CD4-positive, alpha-beta T cell treated with Interleukin-12 subunit alpha and Interleukin-12 subunit beta, for 1 hour (primary cell): ENCODE measurements at regions not wholly inside any gene's neighbourhood (a gene's known extent, or its start where the extent isn't known, plus 50 kb on each side); places are given as distances from the start of the nearest gene placed in this dataset.
"Not testable (repeated sequence)": the region's sequence is repeated elsewhere in the genome, so short reads cannot be mapped to it uniquely, and the experiment has no call there.

Experiments
- DNase-seq: peaks from one replicate; pipeline ENCODE4 v3.0.0-alpha.2; 2020

GRCh38 chr15:98280284-98280975 is 319.9 kb downstream of the ARRDC4 start:
- no peak for DNase-seq

- no peak for DNase-seq
Observed at GRCh38 chr15:98281130-98281529, 320.6 kb downstream of the ARRDC4 start.

GRCh38 chr15:98282656-98283332 is 322.3 kb downstream of the ARRDC4 start:
- no peak for DNase-seq

GRCh38 chr15:98286200-98286599 is 325.7 kb downstream of the ARRDC4 start:
- no peak for DNase-seq

- DNase-seq: no peak
Observed at GRCh38 chr15:98286831-98287230, 326.3 kb downstream of the ARRDC4 start.

DNA sequence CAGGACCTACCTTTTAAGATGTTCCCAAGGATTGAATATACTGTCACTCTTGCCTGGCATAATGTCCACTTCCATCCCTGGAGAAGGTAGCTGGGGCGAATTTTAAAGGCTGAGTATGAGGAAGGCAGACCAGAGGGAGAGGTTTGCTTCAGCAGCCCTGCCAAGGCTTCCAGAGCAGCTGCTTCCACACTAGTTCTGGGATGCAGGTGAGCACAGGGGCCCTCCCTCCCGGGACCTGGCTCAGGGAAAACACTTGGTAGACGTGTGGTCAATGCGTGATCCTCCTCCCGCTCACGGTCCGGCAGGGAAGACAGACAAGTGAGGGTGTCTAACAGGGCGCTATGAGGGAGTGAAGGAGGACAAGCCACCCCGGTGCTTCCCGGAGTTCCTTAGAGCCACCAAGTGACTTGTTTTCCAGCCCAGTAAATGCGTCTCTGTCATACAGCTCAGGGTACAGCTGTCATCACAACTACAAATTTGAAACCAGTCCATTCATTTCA is 327.6 kb downstream of the ARRDC4 start:
- DNase-seq: no peak

DNA sequence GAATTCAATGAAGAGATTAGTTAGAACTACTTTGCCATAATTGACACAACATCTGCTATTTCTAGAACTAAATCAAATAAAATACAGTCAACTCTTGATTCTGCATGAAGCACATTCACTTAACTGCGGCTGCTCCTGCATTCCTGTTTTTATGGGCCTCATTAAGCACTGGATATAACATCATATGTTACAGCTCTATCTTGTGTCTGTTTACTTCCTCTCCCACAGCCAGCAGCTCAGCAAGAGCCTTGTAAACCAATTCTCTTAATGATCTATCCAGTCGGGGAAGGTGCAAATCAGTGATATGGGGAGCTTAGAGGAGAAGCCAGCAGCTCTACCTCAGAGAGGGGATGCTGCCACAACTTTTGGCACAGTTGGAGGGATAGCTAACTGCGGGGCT is 329.2 kb downstream of the ARRDC4 start:
- DNase-seq: no peak

DNA sequence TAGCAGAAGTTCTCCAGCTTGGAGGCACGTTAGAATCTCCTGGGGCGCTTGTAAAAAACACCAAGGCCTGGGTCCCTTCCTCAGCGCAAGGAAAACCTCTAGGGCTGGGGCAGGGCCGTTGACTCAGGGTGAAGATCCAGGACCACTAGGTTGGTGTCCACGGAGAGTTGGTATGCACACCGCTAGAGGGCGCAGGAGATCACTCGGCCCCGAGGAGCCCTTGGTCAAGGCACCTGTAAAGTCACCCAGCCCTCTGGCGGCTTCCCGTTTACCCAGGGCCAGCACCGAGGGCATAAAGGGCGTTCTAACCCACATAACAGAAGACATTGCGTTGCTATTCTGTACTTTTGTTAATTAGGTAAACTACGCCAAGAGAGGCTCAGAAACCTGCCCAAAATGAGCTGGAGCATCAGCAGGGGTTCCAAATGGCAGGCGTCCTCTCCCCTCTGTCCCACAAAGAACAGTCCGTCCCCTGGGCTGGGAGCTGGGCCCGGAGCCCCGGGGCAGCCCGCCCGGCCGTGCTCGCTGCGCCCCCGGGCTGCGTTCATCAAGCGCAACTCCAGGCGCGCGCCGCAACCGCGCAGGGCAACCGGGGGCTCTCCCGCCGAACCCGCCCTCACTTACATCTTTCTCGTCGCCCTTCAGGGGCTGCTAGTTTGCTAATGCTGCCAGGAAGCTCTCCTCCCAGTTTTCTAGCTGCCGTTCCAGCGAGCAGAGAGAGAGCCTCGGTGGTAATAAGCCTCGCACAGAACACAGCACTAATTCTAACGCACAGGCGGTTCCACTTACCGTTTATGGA is 332.1 kb downstream of the ARRDC4 start:
- DNase-seq: no peak

GRCh38 chr15:98294126-98294525 is 333.6 kb downstream of the ARRDC4 start:
- no peak for DNase-seq

DNA sequence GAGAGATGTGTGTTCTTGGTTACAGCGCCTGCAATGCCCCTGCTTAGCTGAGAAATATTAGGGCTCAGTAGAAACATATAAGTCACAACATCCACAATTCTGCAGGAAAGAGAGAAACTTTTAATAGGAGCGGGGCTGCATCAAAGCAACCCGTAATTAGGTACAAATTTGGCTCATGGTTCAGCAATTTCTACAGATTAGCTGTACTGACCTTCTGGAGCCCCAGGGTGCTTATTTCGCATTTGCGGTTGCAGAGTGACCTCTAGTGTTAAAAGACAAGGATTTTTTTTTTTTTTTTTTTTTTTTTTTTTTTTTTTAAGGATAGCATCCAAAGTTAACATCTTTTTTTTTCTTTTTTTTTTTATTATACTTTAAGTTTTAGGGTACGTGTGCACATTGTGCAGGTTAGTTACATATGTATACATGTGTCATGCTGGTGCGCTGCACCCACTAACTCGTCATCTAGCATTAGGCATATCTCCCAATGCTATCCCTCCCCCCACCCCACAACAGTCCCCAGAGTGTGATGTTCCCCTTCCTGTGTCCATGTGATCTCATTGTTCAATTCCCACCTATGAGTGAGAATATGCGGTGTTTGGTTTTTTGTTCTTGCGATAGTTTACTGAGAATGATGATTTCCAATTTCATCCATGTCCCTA is 334.7 kb downstream of the ARRDC4 start:
- DNase-seq: not testable (repeated sequence)

DNA sequence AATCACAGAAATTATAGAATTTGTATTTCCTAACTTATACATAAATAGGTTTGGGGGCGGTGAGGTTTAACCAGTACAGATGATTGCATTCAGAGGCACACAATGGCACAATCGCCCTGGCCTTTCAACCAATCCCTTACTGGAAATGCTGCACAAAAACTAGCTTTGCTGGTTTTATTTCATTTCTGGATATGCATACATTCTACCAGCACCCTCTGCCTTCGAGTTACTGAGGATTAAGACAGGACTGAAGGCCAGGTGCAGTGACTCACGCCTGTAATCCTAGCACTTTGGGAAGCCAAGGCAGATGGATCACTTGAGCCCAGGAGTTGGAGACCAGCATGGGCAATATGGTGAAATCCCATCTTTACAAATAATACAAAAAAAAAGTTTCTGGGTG is 336.1 kb downstream of the ARRDC4 start:
- DNase-seq: no peak

DNA sequence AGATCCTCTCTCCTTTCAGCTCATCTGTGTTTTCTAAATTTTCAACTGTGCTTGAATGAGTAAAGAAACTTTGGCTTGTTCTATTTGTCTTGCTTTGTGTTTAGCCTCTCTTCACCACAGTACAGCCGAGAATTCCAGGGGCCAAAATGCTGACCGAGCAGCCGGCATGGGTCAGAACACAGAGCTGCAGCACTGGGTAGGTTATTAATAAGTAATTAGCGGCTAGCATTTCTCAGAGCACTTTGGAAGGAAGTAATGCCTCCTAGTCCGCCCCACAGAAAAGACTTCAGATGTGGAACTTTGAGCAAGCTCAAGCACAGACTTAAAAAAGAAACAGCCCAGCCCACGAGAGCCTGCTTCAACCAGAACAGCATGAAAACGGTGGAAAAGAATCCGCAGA is 343.9 kb downstream of the ARRDC4 start:
- DNase-seq: no peak

DNA sequence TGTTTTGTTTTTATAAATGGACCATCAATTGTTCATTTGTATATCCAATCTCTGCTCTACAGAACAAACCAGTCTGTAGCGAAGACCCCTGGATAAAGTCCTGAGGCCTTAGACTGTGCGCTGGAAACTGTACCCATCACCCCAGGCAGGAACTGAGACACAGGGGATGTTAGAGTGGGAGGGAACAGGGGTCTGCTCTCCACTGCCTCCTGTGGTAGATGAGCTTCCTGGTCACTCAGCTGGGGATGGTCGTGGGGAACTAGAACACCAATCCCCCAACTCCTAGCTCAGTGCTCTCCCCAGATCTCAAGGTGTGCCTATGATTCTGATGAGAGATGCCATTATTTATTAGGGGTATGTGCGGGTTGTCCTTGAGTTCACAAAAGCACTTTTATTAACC is 340.2 kb upstream of the IGF1R start:
- no peak for DNase-seq

- DNase-seq: peak; percentile 54
Observed at GRCh38 chr15:98311566-98312188, 336.7 kb upstream of the IGF1R start.

DNA sequence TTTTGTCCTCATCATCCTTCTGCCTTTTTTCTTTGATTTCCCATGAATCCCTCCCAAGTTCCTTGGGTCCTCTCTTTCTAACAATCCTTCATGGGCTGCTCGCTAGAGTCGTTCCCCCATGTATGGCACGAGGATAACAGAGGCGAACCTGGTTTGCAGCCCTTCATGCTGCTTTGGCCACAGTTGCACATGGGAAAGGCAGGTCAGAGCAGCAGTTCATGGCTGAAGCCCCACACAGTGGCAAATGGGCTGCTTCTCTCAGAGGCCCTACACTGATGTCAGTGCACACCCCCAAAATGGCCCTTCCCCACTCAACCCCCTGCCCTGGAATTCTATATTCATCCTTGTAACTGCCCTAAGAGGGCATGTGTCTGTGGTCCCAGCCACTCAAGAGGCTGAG is 335.4 kb upstream of the IGF1R start:
- DNase-seq: no peak

DNA sequence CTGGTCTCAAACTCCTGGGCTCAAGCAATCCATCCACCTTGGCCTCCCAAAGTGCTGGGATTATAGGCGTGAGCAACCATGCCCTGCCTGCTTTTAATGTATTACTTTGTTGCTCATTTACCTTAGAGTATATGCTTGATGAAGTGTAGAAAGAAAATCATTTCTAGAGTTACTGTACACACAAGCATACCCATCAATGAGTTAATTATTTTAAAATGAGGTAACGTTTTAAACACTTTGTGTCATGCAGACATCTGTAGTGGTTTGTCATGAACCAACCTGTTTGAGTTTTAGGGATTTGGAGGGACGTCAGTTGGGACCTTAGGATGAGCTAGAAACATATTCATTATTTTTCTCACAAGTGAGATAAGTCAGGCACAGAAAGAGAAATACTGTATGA is 332.4 kb upstream of the IGF1R start:
- DNase-seq: no peak

DNA sequence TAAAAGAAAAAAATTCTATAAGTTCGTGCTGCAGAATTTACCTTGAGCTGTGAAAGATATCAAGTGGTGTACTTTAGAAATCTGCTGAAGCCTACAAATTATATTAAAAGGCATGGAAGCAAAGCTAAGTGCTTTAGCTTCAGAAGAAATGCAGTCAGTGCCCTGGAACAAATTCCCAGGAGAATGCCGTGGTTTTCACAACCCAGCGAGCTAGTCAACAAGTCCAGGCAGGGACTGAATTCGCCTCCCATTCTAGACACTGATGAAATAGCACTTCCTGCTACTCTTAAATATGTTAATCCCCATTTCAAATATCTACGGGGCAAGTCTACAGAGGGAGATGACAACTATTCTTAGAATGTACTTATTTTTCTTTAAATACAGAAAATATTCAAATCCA is 326.4 kb upstream of the IGF1R start:
- DNase-seq: no peak

GRCh38 chr15:98322581-98322980 is 325.8 kb upstream of the IGF1R start:
- DNase-seq: no peak

GRCh38 chr15:98324341-98324970 is 323.9 kb upstream of the IGF1R start:
- DNase-seq: no peak

- DNase-seq: no peak
Observed at GRCh38 chr15:98326804-98327203, 321.5 kb upstream of the IGF1R start.

- no peak for DNase-seq
Observed at GRCh38 chr15:98330258-98330657, 318.1 kb upstream of the IGF1R start.
